K562 (cell line): ENCODE measurements at regions not wholly inside any gene's neighbourhood (a gene's known extent, or its start where the extent isn't known, plus 50 kb on each side); places are given as distances from the start of the nearest gene placed in this dataset.

Experiments used
- CHD4 ChIP-seq: fragments of 200-600 bp; sonication (generic); IDR thresholded peaks from 3 replicates; pipeline ENCODE4 v1.6.1; 2012; ENCODE audit warnings: low read depth, mild to moderate bottlenecking, mixed read lengths, low read length, inconsistent platforms; ENCODE audit not compliant: insufficient read depth, insufficient replicate concordance, poor library complexity, severe bottlenecking
- CTCF ChIP-seq, 3 experiments: IDR thresholded peaks in 2 of 3; conservative IDR thresholded peaks in 1 of 3; 2 replicates each; pipeline ENCODE4 v1.5.1; 2011 to 2012; ENCODE audit warnings: low read length in 3 of 3, mild to moderate bottlenecking in 3 of 3, control low read depth in 2 of 3, improper control_type of control experiment in 1 of 3, inconsistent platforms in 1 of 3, low read depth in 1 of 3, mixed read lengths in 1 of 3, moderate library complexity in 1 of 3; ENCODE audit not compliant: insufficient read depth in 2 of 3
- EZH2 ChIP-seq: IDR thresholded peaks from 2 replicates; pipeline ENCODE4 v1.6.1; 2012; ENCODE audit warnings: low read depth, mild to moderate bottlenecking, inconsistent platforms, low read length, borderline replicate concordance
- HBP1 ChIP-seq: fragments of 450-650 bp; formaldehyde crosslinking; IDR thresholded peaks from 2 replicates; pipeline ENCODE4 v1.4.0; 2022; ENCODE audit warnings: missing genetic modification characterization
- HDAC6 ChIP-seq: IDR thresholded peaks from 2 replicates; pipeline ENCODE4 v1.6.1; 2012; ENCODE audit warnings: low read depth, mild to moderate bottlenecking, control low read depth, inconsistent platforms, low read length, moderate library complexity
- MAZ ChIP-seq, 2 experiments: fragments of 450-650 bp in 1 of 2; sonication (generic) in 1 of 2; formaldehyde crosslinking; IDR thresholded peaks in 1 of 2; conservative IDR thresholded peaks in 1 of 2; 2 replicates each; pipeline versions ENCODE4 v1.4.0 to v1.5.0; 2020; ENCODE audit warnings: mild to moderate bottlenecking in 1 of 2, missing genetic modification reagents in 1 of 2
- POLR2A ChIP-seq: fragments of 450-650 bp; conservative IDR thresholded peaks from 2 replicates; pipeline ENCODE4 v1.6.1; 2016
- POLR2AphosphoS5 ChIP-seq: IDR thresholded peaks from 2 replicates; pipeline ENCODE4 v1.6.1; 2011; ENCODE audit warnings: mild to moderate bottlenecking, low read depth, low read length, moderate library complexity; ENCODE audit not compliant: control insufficient read depth, insufficient read depth
- SRF ChIP-seq, 2 experiments: fragments of 250-450, 450-650 bp in 1 of 2; sonication (Bioruptor Pico) in 1 of 2; sonication (generic) in 1 of 2; formaldehyde crosslinking; IDR thresholded peaks; 2 replicates each; pipeline versions ENCODE4 v1.5.0 to v1.5.1; 2020 to 2022; ENCODE audit warnings: mild to moderate bottlenecking in 1 of 2, missing genetic modification reagents in 1 of 2
- TAF1 ChIP-seq: IDR thresholded peaks from 2 replicates; pipeline ENCODE4 v1.6.1; 2011; ENCODE audit warnings: mild to moderate bottlenecking, low read length, moderate library complexity; ENCODE audit not compliant: insufficient read depth, control insufficient read depth, severe bottlenecking; ENCODE audit errors: extremely low read depth
- TAF15 ChIP-seq: fragments of 200-400 bp; formaldehyde crosslinking; IDR thresholded peaks from 2 replicates; pipeline ENCODE4 v1.6.1; 2017; ENCODE audit warnings: mild to moderate bottlenecking, low read depth, low read length, moderate library complexity
- ZNF347 ChIP-seq: fragments of 450-650 bp; formaldehyde crosslinking; IDR thresholded peaks from 2 replicates; pipeline ENCODE4 v1.4.0; 2020; ENCODE audit warnings: low read depth, mild to moderate bottlenecking, moderate library complexity
- ZNF589 ChIP-seq: fragments of 200-800 bp; sonication (Bioruptor generic); IDR thresholded peaks from 2 replicates; pipeline ENCODE4 v1.6.1; 2016; ENCODE audit warnings: low read depth, missing genetic modification characterization, missing compliant biosample characterization

GRCh38 chr4:138696058-138696457 lies 319.5 kb upstream of the NOCT start:
- no peak for TF ChIP-seq POLR2A
- TF ChIP-seq TAF1, result no peak
- no peak for TF ChIP-seq EZH2
- TF ChIP-seq TAF15, result no peak
- TF ChIP-seq CTCF (IDR thresholded peaks at IDR 0.05 in 2 of 3, conservative IDR thresholded peaks at IDR 0.05 in 1 of 3; ENCODE audit: insufficient read depth in 2 of 3, low read depth in 1 of 3, low read length in 3 of 3), result no peak
- TF ChIP-seq ZNF347, result no peak
- no peak for TF ChIP-seq HDAC6
- no peak for TF ChIP-seq CHD4
- no peak for TF ChIP-seq ZNF589 (CRISPR knock-in tag)
- no peak for TF ChIP-seq POLR2AphosphoS5
- TF ChIP-seq SRF (CRISPR knock-in tag; IDR thresholded peaks at IDR 0.05), result no peak
- TF ChIP-seq MAZ (CRISPR knock-in tag; conservative IDR thresholded peaks at IDR 0.05 in 1 of 2, IDR thresholded peaks at IDR 0.05 in 1 of 2), result no peak
- TF ChIP-seq HBP1 (CRISPR knock-in tag), result no peak
